HEK293T (cell line): ENCODE measurements at regions not wholly inside any gene's neighbourhood (a gene's known extent, or its start where the extent isn't known, plus 50 kb on each side); places are given as distances from the start of the nearest gene placed in this dataset.

Experiments used
- ARNT ChIP-seq: fragments of 450-650 bp; IDR thresholded peaks from 2 replicates; pipeline ENCODE4 v1.6.1; 2017; ENCODE audit warnings: mild to moderate bottlenecking
- ELF4 ChIP-seq: fragments of 450-650 bp; IDR thresholded peaks from 2 replicates; pipeline ENCODE4 v1.6.1; 2017; ENCODE audit warnings: antibody characterized with exemption
- FOXA1 ChIP-seq: fragments of 450-650 bp; IDR thresholded peaks from 2 replicates; pipeline ENCODE4 v1.6.1; 2016; ENCODE audit warnings: mild to moderate bottlenecking
- FOXK2 ChIP-seq: fragments of 450-650 bp; IDR thresholded peaks from 2 replicates; pipeline ENCODE4 v1.6.1; 2016; ENCODE audit warnings: mild to moderate bottlenecking
- HDGF ChIP-seq: fragments of 450-650 bp; IDR thresholded peaks from 2 replicates; pipeline ENCODE4 v1.6.1; 2017; ENCODE audit warnings: antibody characterized with exemption, borderline replicate concordance
- LEF1 ChIP-seq: fragments of 450-650 bp; IDR thresholded peaks from 2 replicates; pipeline ENCODE4 v1.6.1; 2017; ENCODE audit warnings: mild to moderate bottlenecking, borderline replicate concordance
- PKNOX1 ChIP-seq: fragments of 450-650 bp; IDR thresholded peaks from 2 replicates; pipeline ENCODE4 v1.6.1; 2016
- SP1 ChIP-seq: fragments of 450-650 bp; IDR thresholded peaks from 2 replicates; pipeline ENCODE4 v1.6.1; 2017
- SUZ12 ChIP-seq: fragments of 450-650 bp; IDR thresholded peaks from 2 replicates; pipeline ENCODE4 v1.6.1; 2016; ENCODE audit warnings: mild to moderate bottlenecking
- TARDBP ChIP-seq: fragments of 450-650 bp; IDR thresholded peaks from 2 replicates; pipeline ENCODE4 v1.6.1; 2016

DNA sequence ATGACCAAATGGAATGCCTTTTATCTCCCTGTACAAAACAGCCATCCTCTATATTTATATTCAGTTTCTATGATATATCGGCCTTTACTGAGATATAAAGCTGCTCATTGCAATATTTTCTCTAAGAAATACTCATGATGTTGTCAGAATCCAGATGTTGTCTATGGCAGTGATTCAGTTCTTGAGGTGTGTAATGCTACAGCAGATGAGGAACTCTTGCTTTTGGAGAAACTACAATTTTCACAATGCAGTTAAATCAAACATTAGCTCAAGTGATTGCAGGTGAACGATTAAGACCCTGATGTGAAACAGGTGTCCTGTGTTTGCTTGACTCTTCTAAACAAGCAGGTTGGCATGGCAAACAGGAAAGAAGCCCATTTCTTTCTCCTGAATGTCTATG lies 256.2 kb upstream of the CDH20 start:
- TF ChIP-seq LEF1 (no peak), HDGF (no peak), SUZ12 (no peak), FOXA1 (no peak), ELF4 (no peak), FOXK2 (no peak), PKNOX1 (no peak), SP1 (no peak), ARNT (no peak), TARDBP (no peak)
